GM21737 (cell line): ENCODE measurements at regions not wholly inside any gene's neighbourhood (a gene's known extent, or its start where the extent isn't known, plus 50 kb on each side); places are given as distances from the start of the nearest gene placed in this dataset.
"Not testable (repeated sequence)": the region's sequence is repeated elsewhere in the genome, so short reads cannot be mapped to it uniquely, and the experiment has no call there.

Experiments used
- ATAC-seq: cut with Tn5 transposase; IDR thresholded peaks from one replicate; pipeline ENCODE4 v1.9.1; 2021; ENCODE audit warnings: mild to moderate bottlenecking, moderate library complexity; ENCODE audit not compliant: unreplicated experiment

DNA sequence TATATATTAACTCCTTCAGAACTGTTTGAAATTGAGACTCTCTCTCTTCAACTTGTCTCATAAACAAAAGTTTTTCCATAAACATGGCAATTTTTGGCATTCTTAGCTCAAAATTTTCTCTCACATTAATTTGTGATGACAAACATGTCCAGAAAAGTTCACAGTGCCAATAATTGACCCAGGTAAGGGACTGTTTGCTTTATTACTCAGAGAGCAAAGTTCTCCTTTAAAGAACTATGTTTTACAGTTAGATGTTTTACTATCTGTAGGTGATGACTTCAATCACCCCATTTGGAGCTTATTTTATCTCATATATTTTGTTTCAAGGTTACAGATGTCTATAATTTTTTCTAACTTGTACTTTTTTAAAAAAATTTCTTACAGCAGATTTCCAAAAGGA, 855.6 kb downstream of the SLC16A7 start:
- ATAC-seq = no peak

GRCh38 chr12:60465060-60465459, 869.2 kb downstream of the SLC16A7 start:
- no peak for ATAC-seq

DNA sequence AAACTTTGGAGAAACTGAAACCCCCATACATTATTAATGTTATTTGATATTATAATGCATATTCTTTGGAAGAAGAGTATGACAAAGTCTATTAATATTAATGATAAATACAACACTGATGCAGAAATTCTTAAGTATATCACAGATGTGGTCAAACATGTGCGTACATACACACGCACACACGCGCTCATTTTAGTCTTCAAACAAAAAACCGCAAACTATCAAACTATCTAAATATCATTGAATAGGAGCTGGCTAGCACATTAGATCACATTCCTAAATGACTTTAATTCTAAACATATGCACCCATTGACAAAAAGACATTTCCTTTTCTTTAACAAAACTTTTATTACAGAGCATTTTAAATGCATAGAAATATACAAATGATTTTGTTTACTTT, 872.7 kb downstream of the SLC16A7 start:
- no peak for ATAC-seq

DNA sequence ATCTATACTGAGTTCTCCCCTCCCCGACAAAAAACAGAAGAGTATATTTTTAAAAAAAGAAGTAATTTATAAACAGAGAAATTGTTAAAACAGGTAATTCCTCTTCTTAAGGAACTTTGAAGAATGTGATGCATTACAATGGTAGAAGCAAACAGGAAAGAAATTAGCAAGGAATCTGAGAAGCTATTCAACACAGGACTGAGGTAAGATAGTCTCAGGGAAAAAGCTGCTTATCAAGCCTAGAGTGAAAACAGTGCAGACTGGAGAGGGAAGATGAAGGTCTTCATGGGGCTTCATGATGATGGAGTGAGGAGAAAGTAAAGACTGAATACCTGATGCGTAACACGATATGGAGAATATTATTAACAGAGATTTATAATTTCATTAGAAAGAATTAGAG, 880.0 kb downstream of the SLC16A7 start:
- ATAC-seq = no peak

DNA sequence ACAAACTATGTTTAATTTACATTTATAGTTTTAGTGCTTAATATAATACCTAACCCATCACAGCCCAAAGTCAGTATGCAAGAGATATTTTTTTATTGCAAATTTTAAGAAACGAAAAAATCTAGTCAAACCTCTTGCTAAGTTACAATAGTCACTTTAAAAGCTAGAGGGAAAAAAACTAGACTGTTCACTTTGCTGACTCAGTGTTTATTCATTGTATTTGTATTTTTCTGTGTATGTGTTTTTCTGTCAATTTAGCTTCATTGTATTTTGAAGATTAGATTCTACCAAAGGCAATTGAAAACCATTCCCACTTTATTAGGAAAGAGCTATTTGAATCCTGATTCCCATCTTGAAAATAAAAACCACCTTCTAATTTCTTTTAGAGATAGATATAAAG, 891.5 kb downstream of the SLC16A7 start:
- no peak for ATAC-seq

DNA sequence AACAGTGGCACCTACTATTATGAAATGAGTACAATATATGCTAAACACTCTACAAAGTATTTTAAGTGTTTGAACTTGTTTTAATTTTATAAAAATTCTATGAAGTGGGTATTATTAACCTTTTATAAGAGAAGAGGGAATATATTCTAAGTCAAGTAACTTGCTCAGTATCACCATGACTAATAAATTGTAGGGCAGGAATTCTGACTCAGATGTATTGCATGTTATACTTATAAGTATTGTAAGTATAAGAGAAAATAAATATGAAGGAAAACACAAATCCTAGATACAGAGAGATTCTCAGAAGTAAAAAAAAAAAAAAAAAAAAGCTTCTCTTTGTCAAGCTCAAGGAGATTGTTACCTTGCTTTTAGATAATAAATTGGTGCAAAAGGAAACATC, 893.2 kb downstream of the SLC16A7 start:
- no peak for ATAC-seq

DNA sequence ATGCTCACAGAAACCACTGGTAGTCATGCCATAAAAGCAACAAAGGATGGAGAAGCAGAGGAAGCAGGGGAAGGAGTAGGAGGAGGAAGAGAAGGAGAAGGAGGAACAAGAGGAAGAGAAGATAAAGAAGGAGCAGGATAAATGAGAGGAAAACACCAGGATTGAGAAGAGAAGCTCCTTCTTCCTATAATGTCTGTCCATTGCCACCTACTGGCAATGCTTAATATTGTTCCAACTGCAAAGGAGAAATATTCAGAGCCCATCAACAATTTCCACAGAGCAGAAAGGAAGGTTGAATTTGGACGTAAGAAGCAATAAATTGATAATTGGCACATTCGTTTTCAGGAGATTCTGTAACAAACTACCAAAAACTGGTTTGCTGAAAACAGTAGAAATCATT, 898.4 kb downstream of the SLC16A7 start:
- no peak for ATAC-seq

DNA sequence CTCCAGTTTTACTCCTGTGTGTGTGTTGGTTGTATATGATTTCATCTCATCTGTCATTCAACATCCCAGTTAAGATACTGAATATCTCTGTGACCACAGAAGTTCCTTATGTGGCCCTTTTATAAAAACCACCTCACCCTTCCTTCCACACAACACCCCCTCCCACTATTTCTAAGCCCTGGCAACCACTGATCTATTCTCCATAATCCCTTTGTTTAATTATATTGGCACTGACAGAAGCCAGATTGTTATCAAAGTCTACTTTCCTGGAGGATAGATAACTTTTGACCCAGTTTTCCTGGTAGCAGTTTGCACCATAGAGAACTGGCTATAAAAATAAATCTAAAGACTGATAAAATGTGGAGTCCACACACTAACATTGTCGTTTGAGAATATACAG, 902.8 kb downstream of the SLC16A7 start:
- ATAC-seq = no peak

- ATAC-seq = no peak
Measured at GRCh38 chr12:60501124-60501729, 905.4 kb downstream of the SLC16A7 start.

GRCh38 chr12:60522684-60523400, 927.0 kb downstream of the SLC16A7 start:
- ATAC-seq = no peak

DNA sequence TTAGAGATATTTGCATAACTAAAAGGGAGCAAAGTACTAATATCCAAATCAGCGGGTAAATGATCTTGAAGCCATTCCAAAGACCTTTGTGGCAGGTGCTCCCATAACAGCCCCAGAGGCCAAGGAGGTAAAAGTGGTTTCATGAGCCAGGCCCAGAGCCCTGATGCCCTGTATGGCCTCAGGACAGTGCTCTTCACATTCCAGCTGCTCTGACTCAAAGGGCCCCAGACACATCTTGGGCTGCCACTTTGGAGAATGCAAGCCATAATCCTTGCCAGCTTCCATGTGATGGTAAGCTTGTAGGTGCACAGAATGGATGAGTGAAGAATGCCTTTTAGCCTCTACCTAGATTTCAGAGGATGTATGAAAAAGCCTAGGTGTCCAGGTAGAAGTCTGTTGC, 933.4 kb downstream of the SLC16A7 start:
- no peak for ATAC-seq

GRCh38 chr12:60529723-60530122, 933.9 kb downstream of the SLC16A7 start:
- no peak for ATAC-seq

DNA sequence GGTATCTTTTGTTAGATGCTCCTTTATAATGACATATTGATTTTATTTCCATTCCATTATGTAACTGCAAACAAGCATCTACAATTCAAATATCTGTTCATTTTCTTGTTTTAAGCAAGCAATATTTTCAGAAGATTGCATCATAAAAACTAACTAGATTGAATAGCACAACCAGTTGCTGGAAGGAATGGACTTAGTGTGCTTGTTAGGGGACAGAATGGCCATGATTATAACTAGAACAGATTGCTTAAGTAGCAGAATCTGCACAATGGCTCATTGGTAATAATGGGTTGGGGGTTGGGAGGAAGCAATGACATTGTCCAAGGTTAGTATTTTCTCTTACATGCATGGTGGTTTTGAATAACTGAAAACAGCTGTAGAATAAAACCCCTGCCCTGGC, 939.5 kb downstream of the SLC16A7 start:
- no peak for ATAC-seq

- ATAC-seq = no peak
Measured at GRCh38 chr12:60539592-60539991, 943.8 kb downstream of the SLC16A7 start.

- no peak for ATAC-seq
Measured at GRCh38 chr12:60568914-60569313, 973.1 kb downstream of the SLC16A7 start.

GRCh38 chr12:60577607-60578006, 981.8 kb downstream of the SLC16A7 start:
- no peak for ATAC-seq

GRCh38 chr12:60587664-60588063, 991.8 kb downstream of the SLC16A7 start:
- not testable (repeated sequence) for ATAC-seq

GRCh38 chr12:60594035-60594711, 998.3 kb downstream of the SLC16A7 start:
- ATAC-seq = no peak

DNA sequence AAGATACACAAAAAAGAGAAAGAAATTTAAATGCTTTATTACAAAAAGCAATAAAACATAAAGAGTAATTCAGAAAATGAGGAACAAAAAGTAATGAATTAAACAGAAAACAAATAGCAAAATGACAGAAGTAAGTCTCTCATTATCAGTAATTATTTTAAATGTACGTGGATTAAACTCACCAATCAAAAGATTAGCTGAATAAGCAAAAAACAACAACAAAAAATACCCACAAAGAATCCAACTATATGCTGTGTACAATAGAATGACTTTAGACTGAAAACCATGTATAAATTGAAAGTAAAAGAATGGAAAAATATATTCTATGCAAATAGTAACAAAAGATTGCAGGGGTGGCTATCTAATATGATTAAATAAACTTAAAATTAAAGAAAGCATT, 1006.8 kb downstream of the SLC16A7 start:
- ATAC-seq = no peak

DNA sequence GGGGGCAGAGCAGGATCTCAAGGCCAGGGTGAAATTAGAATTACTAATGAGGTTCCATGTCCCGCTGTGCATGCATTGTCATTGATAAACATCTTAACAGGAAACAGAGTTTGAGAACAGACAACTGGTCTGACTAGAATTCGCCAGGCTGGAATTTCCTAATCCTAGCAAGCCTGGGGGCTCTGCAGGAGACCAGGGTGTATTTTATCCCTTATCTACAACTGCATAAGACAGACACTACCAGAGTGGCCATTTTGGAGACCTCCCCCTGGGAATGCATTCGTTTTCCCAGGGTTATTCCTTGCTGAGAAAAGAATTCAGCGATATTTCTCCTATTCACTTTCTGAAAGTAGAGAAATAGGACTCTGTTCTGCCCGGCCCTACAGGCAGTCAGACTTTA, 1007.6 kb downstream of the SLC16A7 start:
- ATAC-seq = not testable (repeated sequence)

DNA sequence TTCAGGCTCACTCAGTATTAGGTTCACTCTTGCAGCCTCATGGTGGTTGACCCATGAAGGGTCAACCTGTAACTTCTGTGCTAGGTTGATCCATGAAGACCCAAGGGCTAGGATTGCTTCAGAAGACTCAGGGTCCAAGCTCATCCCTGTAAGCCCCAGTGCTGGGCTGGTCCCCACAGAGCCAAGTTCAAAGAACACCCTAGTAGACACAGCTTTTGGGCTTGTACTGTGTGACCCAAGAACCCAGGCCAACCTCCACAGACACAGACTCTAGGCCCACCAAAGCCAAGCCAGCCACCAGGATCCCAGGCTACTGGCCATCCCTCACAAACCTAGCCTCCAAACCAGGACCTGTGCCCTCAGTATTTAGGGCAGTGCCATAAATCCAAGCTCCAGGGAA, 1020.6 kb downstream of the SLC16A7 start:
- ATAC-seq = no peak

DNA sequence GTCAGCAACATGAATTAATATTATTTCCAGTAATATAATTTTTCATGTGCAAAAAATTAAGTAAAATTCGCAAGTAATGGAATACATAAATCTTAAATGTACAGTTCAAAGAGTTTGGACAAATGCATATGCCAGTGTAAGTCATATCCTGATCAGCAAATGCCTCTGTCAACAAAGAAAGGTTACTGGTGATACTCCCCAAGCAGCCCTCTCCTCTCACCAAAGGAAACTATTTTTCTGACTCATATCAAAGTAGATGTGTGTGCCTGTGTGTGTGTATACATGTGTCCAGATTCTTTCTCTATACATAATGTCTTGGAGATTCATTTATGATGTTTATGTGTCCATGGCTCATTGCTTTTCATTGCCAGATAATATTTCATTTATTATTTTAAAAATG, 1035.0 kb downstream of the SLC16A7 start:
- ATAC-seq = no peak
